Raji (cell line): ENCODE measurements at regions not wholly inside any gene's neighbourhood (a gene's known extent, or its start where the extent isn't known, plus 50 kb on each side); places are given as distances from the start of the nearest gene placed in this dataset.

Experiments
- POLR2A ChIP-seq: IDR thresholded peaks from 2 replicates; pipeline ENCODE4 v1.6.1; 2011; ENCODE audit warnings: low read depth, low read length, control low read depth; ENCODE audit not compliant: insufficient read depth

- no peak for TF ChIP-seq POLR2A
These were observed 75.8 kb downstream of the DAD1 start for GRCh38 chr14:22513066-22513812.

DNA sequence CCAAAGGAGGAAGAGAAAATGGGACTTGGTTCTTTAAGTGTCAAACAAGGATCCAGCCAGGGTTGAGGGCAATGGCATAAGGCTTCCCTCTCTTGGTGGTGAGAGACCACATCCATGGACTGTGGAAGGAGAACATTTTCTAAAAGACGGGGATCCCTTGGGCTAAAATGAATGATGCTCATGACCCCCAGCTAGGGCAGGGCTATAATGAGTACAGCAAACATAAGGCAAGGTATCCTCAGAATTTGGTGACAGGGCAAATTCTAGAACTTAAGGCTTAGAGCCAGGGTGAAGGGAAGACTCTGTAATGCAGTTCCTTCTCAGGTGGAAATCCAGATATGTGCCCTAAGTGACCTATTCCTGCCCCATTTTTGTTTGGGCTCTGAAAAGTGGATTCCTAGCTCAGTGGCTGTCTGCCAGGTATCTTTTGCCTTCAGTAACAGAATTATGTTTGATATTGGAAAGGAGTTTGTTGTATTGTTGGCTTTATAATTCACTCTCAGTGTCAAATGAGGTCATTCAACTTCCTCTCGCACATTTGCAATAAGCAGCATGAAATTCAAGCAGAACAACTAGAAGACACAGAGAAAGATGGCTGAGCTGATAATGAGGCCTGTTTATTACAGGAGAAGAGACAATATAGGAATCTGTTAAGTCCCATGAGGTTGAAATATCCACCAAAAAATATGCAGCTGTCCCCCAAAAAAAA is 76.8 kb downstream of the DAD1 start:
- TF ChIP-seq POLR2A, result no peak

DNA sequence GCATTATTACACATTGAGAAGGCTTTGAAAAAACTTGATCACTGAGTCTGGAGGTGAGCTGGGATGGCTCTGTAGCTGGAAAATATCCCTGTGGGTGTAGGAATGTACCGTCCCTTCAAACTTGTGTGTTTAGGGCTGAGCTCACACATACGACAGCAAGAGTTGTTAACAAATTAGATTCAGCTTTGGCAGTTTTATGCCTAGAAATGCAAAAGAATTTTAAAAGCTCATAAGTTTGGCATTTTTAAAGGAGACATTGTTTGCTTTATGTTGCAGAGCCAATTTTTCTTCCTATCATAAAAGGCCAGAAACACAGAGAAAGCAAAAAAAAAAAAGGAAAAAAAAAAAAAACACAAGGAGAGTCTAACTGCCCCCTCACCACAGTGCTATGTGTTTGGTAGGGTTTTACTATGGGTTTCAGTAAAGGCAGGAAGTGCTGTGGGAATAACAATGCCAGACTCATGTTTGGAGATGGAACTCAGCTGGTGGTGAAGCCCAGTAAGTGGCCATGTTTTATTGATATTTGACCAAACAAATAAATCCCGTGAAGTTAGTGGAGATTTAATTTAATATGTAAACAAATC is 78.4 kb downstream of the DAD1 start:
- TF ChIP-seq POLR2A, result no peak

DNA sequence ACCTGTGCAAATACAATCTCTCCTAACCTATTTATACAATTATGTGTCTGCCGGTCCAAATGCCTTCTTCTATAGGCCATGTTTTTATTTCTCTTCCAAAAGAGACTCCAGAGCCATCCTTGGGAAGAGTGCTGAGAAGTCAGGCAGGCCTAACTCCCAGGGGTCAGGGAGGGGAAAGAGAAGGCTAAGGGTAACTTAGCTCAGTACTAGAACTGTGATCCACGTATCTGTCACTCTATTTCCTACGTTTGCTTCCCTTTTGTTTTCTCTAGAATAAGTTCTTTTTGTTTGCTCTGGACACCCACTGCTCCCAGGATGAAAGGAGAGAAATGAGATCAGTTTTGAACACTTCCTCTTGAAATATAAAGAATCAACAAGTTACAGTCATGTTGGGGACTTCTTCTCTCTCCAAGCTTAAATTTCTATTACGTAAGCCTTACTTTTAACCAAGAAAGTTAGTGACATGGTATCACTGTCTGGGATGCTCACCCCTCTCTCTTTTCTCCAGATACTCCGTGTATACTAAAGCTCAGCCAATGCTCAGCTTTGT is 79.2 kb downstream of the DAD1 start:
- no peak for TF ChIP-seq POLR2A

DNA sequence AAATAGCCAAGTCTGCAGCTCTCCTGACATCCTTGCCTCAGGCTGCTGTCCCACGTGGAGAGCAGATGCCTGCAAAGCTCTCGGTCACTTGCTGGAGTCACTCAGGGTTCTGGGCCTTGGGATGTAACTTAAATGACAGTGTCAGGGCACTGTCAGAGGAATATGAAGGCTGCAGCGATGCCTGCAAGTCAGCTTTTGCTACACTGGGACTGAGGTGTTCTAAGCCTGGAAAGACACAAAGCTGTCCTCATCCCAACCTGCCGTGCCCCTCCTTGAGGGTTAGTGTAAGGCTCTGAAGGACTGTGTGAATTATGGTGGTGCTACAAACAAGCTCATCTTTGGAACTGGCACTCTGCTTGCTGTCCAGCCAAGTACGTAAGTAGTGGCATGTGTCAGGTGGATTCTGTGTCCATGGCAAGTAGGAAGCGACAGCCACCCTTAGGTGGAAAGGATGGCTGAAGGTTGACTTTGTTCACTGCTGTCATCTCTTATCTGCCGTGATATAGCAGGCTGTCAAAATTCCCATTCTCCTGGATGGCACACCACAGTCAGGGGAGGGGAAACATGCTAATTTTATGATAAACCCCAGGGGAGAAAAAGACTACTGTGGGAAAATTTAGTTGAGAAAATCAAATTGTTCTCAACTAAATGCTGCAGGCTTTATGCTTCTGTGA is 79.9 kb downstream of the DAD1 start:
- TF ChIP-seq POLR2A, result peak; percentile 22; the same call in 1 of the 2 replicates

DNA sequence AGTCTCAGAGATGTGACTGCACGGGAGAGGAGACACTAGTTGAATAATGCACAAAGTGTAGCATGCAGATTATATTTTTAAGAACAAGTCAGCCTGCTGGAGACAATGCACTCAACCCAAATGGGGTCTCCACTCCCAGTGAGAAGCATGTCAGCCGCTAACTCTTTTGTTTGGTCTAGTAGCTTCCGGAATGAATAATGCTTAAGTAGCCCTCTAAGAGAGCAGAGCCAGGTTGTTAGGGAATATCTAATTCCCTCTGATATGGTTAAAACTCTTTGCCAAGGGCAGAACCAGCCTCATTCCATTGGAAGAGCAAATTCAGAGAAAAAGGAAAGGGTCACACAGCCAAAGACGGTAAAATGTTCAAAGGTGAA is 80.4 kb downstream of the DAD1 start:
- 0 out of 2 replicates have a peak, but pooled peaks have one; percentile 6 for TF ChIP-seq POLR2A

GRCh38 chr14:22508150-22508457 is 80.9 kb downstream of the DAD1 start:
- no peak for TF ChIP-seq POLR2A

- TF ChIP-seq POLR2A, result no peak
These were observed 82.2 kb downstream of the DAD1 start for GRCh38 chr14:22506778-22507351.

DNA sequence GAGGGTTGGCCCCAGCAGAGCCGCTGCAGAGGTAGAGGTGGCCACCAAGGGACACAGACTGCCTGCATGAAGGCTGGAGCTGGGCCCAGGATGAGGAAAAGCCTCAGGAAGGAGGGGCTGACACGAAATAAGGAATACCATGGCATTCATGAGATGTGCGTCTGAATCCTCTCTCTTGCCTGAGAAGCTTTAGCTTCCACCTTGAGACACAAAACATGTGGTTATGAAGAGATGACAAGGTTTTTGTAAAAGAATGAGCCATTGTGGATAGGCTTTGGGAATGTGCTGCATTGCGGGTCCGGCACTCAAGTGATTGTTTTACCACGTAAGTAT is 82.7 kb downstream of the DAD1 start:
- TF ChIP-seq POLR2A, result no peak

DNA sequence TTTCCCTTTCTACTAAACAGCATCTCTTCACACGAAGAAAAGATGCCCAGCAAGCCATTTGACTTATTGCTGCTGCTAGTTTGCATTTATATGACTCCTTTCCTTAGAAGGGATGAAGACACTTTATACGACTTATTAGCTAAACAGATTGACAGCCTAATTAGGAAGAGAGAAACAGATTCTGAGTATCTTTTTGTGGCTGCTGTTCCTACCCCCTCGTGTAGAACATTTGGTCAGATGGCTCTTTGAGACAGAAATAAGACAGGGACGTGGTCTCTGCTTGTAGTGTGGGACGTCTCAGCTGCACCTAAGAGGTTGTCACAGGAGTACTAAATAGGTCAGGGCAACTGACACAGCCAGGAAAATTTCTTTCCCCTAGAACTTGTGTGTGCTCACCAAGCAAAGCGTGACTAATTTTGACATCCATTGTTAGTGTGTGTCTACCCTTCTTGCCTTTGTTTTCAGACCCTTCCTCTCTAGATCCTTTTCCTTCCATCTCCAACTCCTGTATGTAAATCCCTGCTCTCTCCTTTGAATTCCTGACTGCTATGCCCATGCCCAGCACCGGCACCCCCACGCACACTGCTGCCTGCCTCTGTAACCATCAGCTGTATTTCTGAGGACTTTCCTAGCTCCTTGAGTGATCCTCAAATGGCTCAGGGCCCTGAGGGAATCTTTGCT is 83.2 kb downstream of the DAD1 start:
- TF ChIP-seq POLR2A, result peak; percentile 45; the same call in 1 of the 2 replicates

- no peak for TF ChIP-seq POLR2A
These were observed 83.7 kb downstream of the DAD1 start for GRCh38 chr14:22505309-22505696.

DNA sequence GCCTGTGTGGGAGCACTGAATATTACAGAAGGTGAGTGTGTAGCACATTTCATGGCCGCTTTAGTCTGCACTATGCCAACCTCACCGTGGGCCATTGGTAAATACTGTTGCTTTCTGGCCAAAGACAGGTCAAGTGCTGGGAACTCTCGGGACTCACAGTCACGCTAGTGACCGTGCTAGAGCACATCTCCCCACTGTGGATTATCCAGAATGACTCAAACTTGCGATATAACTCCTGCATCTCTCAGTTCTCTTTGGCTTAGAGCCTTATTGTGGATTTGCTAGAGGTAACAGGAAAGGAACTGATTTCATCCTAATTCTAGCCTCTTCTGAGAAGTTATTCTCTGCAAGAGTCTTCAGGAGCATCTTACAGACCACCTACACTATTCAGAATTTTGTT is 86.5 kb downstream of the DAD1 start:
- TF ChIP-seq POLR2A, result no peak

GRCh38 chr14:22502007-22502406 is 87.0 kb downstream of the DAD1 start:
- TF ChIP-seq POLR2A, result no peak

GRCh38 chr14:22500954-22501726 is 87.9 kb downstream of the DAD1 start:
- no peak for TF ChIP-seq POLR2A
